NCI-H146 treated with DMSO at 0.1 percent for 48 hours (cell line): ENCODE measurements at regions not wholly inside any gene's neighbourhood (a gene's known extent, or its start where the extent isn't known, plus 50 kb on each side); places are given as distances from the start of the nearest gene placed in this dataset.
A peak's percentile ranks its signal among the peaks of the same experiment; 100 is the strongest.

Experiments used
- DNase-seq: peaks from one replicate; lab custom pipeline; 2025; ENCODE audit not compliant: unreplicated experiment; lab: John Stamatoyannopoulos, UW

DNA sequence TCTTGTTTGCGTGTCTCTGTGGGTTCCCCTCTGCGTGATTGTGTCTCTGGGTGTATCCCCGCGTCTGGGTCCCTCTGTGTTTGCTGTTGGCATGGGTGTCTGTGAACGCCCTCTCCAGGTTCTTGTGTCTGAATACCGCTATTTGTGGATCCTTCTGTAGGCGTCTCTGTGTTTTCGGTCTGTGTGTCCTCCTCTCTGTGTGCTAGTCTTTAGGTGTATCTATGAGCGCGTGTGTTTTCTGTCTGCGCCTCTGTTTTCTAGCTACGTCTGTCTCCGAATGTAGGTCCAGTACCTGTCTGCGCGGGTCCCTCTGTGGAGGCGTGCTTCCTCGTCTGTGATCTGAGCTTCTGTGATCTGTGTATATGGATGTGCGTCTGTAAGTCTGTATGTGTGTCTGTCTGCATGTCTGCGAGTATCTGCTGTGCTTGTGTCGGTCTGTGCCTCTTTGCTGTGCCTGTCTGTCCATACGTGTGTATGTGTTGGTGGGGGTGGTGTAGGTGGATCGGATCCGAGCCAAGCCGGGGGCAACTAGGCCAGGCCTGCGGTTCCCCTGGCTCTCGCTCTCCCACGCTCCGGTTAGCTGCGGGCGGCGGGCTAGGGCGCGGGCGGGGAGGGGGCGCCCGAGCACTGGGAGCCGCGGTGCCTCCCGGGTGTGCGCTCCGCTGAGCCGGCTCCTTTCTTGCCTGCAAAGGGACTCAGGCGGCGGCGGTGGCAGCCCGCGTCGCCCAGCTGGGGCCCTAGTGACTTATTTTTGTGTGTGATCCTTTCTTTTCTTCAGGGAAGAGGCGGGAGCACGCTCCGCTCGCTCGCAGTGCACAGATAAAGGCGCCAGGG is 105.3 kb upstream of the E2F8 start:
- DNase-seq, result no peak

DNA sequence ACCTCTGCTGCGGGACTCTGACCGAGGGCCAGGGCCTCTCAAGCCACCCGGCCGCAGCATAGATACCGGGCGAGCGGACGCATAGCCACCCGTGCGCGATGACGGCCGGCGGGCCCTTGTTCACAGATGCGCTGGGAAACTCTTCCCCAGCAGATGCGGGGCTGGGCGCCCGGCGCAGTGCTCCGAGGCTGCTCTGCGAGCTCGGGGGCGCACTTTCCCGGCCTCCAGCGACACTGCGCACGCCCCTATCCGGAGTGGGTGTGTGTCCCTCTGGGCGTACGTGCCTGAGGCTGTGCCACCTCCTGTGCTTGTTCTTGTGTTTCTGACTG is 104.7 kb upstream of the E2F8 start:
- DNase-seq, result peak; percentile 19

DNA sequence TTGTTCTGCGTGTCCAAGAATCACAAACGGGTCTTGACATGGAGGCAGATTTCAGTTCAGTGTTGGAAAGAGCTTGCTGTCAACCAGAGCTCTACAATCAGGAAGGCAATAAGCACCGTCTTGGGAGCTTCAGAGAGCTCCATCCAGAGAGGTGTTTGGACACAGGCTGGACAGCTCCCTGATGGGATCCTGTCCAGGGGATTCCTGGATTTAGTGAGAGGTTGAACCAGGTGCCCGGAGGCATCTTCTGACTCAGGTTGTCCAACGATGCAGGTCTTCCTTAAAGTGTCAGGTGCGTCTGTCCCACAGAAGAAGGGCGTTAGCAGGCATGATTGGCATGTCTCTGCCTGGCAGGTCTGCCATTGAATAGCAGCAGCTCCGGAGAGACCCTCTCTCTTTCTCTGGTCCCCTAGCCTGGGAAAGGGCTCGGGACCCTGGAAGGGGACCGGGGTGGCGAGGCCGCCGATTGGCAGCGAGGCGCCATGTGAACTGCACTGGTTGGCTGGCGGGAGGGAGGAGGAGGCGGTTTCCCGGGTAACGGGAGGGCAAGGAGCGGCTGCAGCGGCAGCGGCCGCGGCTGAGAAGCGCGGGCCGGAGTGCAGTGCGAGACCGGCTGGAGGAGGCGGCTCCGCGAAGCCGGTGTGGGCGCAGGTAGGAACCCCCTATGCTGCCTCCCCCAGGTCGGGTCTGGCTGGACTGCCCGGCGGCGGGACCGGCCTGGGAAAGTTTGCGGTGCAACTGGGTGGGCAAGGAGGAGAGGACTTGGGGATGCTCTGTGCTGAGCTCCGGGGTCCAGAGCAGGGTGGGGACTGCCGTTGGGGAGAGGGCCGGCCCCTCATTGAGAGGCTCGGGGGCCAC is 104.1 kb upstream of the E2F8 start:
- DNase-seq, result peak; percentile 39

DNA sequence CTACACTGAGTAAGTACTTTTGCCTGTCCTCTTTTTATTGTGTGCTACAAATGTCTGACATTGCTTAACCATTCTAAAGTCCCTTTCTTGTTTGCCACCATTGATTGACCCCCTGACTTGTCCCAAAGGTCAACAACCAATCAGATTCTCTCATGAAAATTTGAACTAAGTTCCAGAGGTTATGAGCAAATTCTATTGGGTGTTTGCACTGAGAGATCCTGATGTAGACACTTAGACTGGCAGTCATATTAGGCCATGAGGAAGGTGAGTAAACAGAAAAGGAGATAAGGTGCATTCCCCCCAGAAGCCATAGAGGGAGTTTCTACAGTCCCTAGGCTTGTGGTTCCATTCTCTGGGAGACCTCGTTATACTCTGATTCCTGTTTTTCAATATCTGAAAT is 101.3 kb upstream of the E2F8 start:
- DNase-seq, result no peak

DNA sequence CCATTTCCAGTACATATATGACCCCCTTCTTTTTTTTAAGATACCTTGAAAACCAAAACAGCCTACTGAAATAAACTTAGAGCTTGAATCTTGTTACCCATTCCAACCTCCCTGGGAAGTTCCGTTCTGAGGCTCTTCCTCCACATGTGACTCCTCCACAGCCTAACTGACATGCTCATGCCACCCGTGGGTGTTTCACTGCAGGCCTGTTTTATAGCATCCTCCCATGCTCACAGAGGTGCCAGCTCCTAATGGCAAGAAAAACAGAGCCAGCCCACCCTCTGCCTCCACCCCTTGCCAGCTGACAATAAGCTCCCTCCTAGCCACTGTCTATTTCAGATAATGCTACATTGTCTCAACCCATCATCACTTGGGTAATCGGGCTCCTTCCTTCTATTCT is 97.6 kb upstream of the E2F8 start:
- DNase-seq, result no peak

DNA sequence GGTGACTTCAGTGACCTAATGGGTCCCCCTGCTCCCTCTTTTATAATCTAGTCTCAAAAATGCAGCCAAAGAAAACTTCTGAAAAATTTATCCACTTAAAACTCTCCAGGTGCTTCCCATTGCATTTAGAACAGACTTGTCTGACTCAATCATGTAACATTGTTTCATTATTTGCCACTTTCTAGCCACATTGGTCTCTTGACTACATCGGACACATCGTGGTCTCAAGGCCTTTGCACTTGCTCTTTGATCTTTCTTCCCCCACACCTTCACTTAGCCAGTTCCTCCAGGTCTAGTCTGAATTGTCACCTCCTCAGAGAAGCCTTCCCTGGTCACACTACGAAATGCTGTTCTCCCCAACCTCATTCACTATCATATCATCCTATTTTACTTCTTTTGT is 97.0 kb upstream of the E2F8 start:
- no peak for DNase-seq

DNA sequence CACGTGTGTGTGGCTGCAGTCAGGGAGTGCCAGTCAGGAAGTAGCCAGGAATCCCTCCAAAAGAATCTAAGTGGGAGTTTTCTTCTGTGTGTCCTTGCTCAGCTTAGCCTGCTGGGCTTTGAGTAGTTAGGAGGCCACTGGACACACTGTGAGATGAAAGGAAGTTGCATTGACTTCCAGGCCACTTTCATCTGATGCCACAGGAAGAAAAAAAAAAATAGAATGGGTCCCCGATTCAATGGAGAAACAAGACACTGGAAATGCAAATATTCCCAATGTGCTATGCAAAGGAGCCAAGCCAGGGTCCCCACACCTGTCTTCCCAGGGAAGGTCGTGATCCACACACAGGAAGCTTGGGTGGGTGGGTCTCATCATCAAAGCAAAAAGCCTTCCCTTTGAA is 95.6 kb upstream of the E2F8 start:
- no peak for DNase-seq

DNA sequence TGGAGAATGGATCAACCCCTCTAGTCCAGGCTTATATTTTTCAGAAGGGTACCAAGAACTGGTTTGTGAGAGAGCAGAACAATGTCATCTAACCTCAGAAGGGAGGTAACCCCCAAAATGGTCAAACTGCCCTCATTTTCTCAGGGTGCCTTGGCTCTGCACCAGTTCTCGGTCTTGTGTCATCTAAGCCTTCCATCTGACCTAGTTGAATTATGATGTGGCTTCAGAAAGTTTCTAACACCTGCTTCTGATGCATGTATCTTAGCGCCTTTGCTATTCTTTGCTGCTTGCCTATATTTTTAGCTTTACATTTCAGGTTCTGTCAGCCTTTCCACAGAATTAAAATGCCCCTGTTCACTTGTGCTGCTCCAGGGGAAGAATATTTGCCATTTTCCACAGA is 91.7 kb upstream of the E2F8 start:
- DNase-seq, result no peak

DNA sequence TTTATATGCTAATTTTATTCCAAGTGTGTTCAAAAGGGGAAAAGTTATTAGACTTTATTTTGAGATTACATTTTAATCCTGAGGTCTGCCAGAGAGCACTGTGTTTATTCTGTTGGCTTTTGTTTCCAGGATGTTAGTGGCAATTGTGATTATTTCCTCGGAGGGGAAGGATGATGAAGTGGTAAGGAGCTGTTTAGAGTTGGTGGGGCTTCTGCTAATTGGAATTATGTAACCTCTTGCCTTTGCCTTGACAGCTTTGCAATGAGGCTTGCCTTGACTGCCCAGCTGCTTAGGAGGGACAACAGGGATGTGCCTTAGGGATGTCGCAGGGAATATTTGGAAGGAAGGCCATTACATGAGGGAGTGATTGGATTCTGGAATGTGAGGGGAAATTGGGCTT is 89.7 kb upstream of the E2F8 start:
- no peak for DNase-seq

DNA sequence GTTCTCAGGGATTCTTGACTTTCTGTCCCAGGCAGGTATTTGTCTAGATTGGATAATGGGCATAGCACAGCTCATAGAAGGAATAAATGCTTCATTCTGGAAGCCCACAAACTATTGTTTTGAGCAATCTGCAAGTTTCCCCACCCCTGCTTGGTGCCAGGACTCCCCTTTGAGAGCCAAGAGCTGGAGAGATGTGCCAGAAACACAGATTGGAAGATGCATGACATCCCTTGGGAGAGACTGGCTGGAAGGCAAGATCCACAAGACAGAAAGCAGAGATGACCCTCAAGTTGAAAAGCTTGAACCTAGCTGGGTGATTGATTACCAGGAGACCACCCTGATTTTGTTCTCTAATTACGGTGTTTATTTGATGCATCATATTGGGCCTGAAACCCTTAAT is 89.2 kb upstream of the E2F8 start:
- no peak for DNase-seq

DNA sequence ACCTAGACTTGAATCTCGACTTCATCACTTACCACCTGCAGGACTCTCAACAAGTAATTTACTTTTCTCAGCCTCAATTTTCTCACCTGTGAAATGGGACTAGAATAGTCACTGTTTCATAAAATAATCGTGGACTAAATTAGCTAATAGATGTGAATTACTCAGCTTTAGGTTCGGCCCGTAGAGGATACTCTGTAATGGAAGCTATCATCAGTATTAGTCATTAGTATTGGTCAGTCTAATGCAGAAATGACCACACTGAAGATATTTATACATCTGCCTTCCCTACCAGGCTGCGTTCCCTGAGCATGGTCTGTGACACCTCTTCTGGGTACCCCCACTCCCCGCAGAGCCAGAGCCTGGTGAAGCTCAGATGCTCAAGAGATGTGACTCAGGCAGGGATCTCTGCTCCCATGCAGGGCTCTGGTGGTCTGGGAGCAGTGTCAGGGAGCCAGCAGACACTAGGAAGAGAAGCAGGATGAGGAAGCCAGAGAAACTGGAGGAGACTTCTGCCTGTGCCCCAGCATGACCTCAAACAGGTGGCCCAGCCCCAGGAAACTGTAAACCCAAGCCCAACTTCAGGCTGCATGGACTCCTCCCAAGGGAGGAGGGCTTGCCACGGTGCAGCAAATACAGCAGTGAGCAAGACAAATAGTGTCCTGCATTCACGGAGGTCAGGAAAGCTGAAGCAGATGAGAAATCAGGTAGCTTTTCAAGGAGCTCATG is 88.0 kb upstream of the E2F8 start:
- no peak for DNase-seq

DNA sequence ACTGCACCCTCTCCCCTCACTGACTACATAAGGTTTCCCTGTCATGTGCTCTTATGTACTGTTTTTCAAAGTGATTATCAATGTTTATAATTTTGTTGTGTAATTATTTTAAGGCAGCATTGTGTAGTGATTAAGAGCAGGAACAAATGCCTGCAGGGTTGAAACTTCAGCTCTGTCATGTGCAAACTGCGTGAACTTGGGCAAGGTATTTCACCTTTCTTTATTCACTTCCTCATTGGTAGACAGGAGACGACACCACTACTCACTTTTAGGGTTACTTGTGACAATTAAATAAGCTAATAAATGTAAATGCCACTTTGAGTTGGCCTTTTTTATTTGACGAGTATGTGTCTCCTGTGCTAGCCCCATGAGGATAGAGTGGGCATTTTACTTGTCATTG is 86.5 kb upstream of the E2F8 start:
- no peak for DNase-seq

DNA sequence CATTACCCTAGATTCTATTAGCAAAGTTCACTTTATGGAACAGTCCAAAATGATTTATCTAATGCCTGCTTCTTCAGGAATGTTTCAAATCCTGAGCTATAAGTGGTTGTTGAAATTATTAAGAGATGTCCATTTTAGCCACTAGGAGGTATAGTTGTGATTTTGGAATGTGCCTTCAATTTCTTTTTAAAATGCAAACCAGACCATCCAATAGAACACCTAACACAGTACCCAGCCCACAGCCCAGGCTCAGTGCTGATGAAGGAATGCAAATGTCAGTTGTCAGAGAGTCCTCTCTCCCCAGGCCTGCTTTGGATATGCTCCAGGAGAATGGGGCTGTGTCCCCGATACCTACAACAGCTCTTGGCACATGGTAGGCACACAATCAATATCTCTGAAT is 85.8 kb upstream of the E2F8 start:
- DNase-seq, result no peak

DNA sequence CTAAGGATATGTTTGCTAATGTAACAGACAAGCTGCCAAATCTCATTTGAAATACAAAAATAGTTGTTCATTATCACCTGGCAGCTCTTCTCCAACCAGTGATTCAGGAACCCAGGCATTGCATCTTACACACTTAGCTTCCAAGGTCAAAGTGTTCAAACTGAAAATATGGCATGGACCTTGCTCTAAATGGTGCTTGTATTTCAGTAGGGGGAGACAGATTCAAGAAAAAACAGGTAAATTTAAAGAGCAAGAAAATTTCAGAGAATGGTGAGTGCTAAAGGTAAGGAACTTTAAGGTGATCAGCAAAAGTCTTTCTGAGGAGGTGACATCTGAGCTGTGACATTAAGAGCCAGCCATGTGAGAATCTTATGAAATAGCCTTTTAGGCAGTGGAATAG is 82.8 kb upstream of the E2F8 start:
- DNase-seq, result no peak

DNA sequence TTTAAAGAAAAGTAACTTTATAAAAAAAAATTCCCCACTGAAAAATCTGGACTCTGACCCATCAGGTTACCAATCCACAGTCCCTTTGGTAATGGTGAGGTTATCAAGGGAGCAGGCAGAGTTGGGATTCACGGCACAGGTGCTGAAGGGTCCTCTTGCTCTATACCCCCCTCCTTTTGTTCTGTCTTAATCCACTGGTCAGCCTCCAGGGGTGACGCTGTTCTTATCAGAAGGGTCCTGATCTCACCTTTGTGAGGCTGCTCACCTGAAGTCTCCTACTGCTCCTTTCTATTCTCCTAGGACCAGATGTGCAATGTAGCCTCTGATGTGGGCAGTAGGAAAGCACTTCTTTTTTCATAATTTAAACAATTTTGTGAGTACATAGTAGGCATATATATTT is 80.6 kb upstream of the E2F8 start:
- no peak for DNase-seq

DNA sequence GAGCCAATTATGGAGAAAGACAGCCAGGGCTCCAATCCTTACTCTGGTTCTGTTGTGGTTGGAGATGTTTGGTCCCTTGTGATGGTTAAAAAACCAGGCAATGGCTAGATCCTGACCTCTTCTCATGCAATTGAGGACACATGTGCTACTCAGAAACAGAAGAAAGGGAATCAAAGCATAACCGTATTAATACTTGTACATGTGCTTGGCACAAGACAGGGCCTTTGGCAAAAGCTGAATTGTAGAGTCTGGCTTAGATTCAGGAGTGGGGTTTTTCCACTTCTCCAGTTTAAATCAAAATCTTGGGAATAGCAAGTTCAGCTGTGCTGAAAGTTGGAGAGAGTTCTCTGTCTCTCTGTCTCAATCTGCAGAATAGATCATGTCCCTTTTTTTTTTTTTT is 80.1 kb upstream of the E2F8 start:
- DNase-seq, result no peak

DNA sequence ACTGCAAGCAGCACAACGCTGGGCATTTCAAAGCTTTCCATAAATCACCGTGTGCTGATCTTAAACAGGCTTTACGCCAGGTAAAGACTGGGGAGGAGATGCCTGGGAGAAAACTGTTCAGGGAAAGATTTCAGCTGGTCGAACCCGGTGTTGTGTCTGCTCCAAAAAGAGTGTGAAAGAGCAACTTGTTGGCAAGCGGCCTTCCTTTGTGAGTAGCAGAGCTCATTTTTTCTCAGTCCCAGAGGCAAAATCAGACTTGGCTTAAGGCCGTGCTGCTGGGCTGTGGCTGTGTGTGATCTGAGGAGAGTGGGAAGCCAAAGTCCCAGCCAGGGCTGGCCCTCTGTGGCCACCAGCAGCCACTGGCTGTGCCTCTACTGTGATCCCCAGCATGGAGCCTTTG is 75.7 kb upstream of the E2F8 start:
- no peak for DNase-seq

DNA sequence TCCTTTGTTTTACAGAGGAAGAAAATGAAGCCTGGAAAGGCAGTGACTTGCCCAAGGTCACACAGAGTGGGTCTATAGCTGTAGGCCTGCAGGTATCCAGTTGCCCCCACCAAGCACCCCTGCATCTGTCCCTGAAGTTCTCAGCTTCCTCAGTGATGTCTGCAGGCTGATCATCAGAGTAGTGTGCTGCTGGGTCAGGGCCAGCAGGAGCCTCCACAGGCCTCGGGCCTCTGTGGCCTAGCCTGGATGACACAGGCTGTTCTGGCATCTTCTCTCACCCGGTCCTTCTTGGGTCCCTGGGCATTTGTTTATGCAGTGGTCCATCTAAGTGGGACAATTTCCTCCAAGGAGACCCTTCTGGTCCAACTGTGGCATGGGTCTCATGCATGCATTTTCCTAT is 74.8 kb upstream of the E2F8 start:
- no peak for DNase-seq

DNA sequence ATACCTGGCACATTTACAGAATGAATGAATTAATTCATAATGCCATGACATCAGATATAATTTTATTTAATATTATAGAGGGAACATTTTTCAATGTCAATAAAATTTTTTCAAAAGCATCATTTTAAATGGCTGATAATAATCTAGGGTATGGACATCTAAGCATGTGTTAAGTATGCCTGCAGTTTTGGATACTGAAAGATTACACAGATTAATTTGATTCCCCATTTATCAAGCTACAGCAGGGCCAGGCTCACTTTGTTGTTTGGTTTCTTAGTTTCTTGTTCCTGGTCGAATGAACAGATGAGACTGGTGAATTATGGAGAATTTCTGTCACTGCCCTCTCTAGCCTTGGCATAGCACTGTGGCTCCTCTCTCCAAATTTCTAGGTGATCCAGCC is 72.4 kb upstream of the E2F8 start:
- DNase-seq, result no peak

DNA sequence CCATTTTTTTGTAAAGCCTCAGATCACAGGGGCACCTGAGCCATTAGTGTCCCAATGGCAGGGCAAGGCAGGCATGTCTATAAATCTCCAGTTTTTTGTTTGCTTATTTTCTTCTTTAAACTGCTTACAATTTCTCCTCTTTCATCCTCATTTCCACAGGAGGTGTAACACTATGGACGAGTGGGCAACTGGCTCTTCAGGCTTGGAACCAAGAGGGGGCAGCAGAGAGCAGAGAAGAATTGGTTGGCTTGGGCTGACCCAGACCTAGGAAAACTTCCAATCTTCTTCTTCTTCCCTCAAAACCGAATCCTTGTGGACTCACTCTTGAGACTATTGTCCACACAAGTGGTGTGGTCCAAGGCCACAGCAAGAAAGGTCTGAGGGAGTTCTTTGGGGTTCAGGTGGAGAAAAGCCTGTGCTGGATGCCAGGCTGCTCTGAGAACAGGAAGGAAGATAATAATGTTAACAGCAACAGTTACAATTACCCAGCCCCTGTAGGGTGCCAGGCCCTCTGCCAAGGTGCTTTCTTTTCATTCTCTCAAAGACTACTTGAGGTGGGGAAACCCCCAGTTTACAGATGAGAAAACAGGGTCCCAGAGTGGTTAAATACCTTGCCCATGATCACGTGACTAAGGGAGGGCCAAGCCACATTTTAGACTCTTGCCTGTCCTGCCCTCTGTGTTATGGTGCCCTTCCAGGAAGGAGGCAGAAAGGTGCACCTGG is 70.7 kb upstream of the E2F8 start:
- peak; percentile 25 for DNase-seq

DNA sequence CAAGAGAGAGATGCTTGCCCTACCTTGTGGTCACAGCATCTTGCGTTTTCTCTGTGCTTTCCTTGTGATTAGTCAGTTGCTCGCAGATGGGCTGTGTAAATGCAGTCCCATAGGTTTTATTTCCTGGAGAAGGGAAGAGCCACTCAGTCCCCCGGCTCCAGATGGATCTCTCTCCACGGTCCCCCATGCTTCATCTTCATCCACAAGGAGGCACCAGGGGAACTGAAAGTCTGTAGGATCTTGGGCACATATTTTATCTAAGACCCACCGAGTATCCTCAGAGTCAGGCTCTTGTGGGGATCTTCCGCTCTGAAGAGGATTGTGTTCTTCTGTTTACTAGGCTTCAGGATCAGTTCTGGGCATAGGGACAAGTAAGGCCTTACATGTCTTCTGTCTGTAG is 66.8 kb upstream of the E2F8 start:
- DNase-seq, result no peak
